22Rv1 (cell line): ENCODE measurements at regions not wholly inside any gene's neighbourhood (a gene's known extent, or its start where the extent isn't known, plus 50 kb on each side); places are given as distances from the start of the nearest gene placed in this dataset.

ENCODE experiments used
- H3K27ac ChIP-seq: fragments of 450-650 bp; 2 replicates; pipeline ENCODE4 v1.5.1; 2017
- ZFX ChIP-seq: fragments of 450-650 bp; IDR thresholded peaks from 2 replicates; pipeline ENCODE4 v1.6.1; 2017; ENCODE audit warnings: antibody characterized with exemption, borderline replicate concordance
- TF ChIP-seq, protein P1 (sequence below): fragments of 450-650 bp; IDR thresholded peaks from 2 replicates; pipeline ENCODE4 v1.5.1; 2017; ENCODE audit warnings: mild to moderate bottlenecking

DNA sequence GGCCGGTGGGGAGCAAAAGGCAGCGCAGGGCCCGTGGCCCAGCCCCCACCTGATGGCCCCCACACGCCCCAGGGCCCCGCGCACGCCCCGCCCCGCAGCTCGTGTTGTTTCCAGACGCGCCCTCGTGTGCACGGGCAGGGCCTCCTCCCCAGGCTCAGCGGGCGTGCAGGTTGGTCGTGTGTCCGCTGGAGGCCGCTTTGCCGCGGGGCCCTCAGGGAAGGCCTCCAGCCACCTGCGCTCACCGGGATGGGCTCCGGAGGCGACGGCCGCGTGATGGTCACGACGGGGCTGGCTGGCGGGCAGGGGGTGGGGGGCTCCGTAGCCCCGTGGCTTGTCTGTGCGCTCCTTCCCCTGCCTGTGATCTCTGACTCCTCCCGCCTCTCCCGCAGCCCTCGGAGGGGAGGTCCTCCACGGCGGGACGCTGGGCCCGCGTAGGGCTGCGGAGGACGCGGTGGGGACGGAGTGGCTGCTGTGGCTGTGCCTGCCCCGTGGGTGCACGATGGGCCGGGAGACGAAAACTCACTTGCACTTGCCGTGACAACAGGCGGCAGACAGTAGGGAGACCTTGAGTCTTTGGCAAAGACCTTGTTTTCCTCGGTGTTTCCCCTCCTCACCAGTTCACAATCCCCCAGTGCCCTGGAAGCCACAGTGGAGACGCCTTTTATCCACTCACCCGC, 67.1 kb downstream of the RTP5 start:
- no peak overlapping the region for H3K27ac ChIP-seq
- no peak for TF ChIP-seq ZFX
- TF ChIP-seq, protein P1, sequence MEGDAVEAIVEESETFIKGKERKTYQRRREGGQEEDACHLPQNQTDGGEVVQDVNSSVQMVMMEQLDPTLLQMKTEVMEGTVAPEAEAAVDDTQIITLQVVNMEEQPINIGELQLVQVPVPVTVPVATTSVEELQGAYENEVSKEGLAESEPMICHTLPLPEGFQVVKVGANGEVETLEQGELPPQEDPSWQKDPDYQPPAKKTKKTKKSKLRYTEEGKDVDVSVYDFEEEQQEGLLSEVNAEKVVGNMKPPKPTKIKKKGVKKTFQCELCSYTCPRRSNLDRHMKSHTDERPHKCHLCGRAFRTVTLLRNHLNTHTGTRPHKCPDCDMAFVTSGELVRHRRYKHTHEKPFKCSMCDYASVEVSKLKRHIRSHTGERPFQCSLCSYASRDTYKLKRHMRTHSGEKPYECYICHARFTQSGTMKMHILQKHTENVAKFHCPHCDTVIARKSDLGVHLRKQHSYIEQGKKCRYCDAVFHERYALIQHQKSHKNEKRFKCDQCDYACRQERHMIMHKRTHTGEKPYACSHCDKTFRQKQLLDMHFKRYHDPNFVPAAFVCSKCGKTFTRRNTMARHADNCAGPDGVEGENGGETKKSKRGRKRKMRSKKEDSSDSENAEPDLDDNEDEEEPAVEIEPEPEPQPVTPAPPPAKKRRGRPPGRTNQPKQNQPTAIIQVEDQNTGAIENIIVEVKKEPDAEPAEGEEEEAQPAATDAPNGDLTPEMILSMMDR = no peak

DNA sequence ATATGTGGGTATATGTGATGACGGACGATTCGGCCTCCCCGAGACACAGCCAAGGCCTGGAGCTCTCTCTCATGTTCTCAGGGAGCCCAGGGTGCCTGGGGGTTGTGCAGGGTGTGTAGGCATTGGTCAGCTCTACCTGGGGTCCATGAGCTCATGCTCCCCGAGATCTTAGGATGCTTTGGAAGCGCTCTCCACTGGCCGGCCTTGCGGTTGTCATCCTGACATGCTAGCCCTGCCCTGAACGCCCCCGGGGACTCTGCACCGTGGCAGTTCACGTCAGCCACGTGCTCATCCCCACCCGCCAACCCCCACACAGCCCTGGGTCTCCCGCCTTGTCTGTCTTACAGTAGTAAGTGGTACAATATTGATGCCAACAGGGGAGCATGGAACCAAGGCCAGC, 67.8 kb downstream of the RTP5 start:
- H3K27ac ChIP-seq = no peak overlapping the region
- TF ChIP-seq, protein P1 = no peak
- no peak for TF ChIP-seq ZFX

DNA sequence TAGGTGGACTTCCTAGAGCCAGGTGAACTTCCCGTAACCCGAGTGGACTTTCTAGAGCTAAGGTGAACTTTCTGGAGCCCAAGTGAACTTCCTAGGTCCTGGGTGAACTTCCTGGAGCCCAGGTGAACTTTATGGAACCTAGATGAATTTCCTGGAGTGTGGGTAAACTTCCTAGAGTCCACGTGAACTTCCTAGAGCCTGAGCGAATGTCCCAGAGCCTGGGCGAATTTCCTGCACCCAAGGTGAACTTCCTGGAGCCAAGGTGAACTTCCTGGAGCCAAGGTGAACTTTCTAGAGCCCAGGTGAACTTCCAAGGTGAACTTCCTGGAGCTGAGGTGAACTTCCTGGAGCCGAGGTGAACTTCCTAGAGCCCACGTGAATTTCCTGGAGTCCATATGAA, 70.0 kb downstream of the RTP5 start:
- no peak overlapping the region for H3K27ac ChIP-seq
- no peak for TF ChIP-seq ZFX
- TF ChIP-seq, protein P1 = no peak

DNA sequence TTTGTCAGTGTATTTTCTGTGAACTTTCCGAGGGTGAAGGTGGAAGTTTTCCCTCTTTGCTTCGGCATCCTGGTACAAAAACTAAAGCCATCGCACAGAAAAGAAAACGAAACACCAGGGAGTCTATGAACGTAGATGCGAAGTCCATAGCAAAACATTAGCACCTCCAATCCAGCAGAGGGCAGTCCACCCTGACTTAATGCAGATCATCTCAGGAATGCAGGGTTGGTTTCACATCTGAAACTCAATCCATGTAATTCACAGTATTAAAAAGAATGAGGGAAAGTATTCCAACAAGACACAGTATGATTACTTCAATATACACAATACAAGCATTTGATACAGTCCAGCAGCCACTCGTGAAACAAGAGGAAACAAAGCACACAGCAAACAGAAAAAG, 70.8 kb downstream of the RTP5 start:
- H3K27ac ChIP-seq = no peak overlapping the region
- TF ChIP-seq ZFX = no peak
- TF ChIP-seq, protein P1 = peak; percentile 62

DNA sequence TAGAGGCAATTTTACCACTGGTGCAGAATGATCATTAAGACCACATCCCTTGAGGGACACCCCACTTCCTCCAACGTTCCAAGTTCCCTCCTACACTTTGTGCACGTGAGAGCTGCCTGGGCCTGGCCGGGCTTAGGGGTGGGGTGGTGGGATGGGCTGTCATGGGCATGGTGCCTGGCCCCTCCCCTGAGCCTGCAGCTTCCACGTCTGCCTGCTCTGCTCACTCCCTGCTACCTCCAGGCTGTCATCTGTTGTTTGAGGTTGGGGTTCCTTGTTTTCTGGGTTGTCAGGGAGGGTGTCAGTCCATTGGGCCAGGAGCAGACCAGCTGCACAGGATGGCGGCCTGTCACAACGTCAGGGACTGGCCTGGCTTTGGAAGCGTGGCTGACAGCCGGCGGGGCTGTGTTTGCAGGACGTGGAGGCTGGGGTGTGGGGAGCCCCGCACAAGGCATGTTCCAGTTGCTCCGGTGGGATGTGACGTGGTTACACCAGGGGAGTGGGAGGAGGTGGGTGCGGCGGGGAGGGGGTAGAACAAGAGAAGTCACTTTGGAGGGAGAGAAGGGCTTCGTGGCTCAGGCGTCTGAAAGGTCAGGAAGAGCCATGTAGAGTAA, 72.3 kb downstream of the RTP5 start:
- TF ChIP-seq ZFX = no peak
- TF ChIP-seq, protein P1 = no peak
- H3K27ac ChIP-seq = no peak overlapping the region

DNA sequence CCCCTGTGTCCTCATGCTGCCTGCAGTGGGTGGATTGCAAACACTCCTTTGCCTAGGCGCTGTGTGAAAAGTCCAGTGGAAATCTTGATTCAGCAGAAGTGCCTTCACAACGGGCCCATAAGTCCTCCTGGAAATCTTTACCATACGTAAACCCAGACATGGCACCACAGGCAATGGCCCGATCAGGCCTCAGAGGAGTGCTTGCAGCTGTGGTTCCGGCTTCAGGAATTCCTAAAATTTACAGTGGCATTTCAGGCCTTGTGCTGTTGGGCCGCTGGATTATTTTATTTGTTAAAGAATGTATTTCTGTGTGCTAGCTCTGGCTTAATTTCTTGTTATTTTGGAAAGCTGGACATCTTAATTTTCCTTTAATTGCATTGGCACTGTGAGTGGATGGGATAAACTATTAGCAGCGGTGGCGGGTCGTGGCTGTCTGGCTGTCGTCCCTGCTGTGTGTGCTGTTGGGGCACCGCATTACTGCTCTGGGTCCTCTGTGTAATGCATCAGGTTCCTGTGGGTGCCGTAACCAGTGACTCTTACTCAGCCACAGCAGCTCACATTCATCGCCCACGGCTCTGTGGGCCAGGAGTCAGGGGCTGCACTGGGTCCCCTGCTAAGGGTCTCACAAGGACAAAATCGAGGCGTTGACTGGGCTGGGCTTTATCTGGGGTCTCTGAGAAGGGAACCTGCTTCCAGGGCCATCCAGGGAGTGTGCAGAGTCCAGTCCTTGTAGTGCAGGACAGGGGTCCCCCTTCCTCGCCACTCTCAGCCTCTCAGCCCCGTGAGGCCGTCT, 73.1 kb downstream of the RTP5 start:
- no peak overlapping the region for H3K27ac ChIP-seq
- TF ChIP-seq, protein P1 = no peak

DNA sequence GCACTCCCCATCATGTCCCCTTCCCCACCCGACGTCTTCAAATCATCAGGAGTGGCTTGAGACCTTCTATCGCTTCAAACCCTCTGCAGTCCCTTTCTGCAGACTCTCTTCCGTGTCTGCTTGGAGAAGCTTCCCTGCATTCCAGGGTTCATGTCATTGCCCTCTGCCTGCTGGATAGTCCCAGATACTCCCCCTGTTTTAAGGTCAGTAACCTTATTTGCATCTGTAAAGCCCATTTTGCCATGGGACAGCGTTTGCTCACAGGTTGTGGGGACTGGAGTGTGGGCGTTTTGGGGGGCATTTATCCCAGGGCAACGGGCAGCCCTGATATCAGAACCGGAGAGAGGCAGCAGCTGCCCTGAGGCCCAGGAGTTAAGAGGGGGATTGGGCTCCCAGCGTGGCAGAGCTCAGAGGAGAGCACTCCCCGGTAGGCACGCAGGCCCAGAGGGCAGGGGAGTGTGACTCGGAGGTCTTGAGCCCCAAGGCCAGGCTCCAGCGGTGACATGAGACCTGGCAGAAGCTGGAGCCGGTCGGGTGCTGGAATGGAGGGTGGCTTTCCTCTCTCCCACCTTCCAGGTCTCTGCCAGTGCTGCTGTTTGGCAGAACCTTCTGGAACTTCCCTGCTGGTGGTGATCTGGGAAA, 73.8 kb downstream of the RTP5 start:
- TF ChIP-seq ZFX = no peak
- TF ChIP-seq, protein P1 = no peak
- H3K27ac ChIP-seq = no peak overlapping the region
